Nephron (organoid): ENCODE measurements at regions not wholly inside any gene's neighbourhood (a gene's known extent, or its start where the extent isn't known, plus 50 kb on each side); places are given as distances from the start of the nearest gene placed in this dataset.

Experiments
- H3K27ac Mint-ChIP-seq, 3 experiments: 2 replicates each; pipeline ENCODE4 v1.8.0; 2020; ENCODE audit warnings: mixed read lengths in 3 of 3, mild to moderate bottlenecking in 2 of 3, moderate library complexity in 1 of 3
- H3K27me3 Mint-ChIP-seq: 2 replicates; pipeline ENCODE4 v1.8.0; 2021; ENCODE audit warnings: low read depth, mild to moderate bottlenecking, moderate library complexity, mixed read lengths
- H3K36me3 Mint-ChIP-seq: 2 replicates; pipeline ENCODE4 v1.8.0; 2020; ENCODE audit warnings: low read depth, mixed read lengths
- H3K4me1 Mint-ChIP-seq: 2 replicates; pipeline ENCODE4 v1.8.0; 2020; ENCODE audit warnings: mixed read lengths
- H3K4me3 Mint-ChIP-seq, 3 experiments: 2 replicates each; pipeline ENCODE4 v1.8.0; 2020; ENCODE audit warnings: mild to moderate bottlenecking in 3 of 3, mixed read lengths in 3 of 3, moderate library complexity in 2 of 3
- H3K9me3 Mint-ChIP-seq: 2 replicates; pipeline ENCODE4 v1.8.0; 2020; ENCODE audit warnings: mixed read lengths
- TF ChIP-seq, protein P1 (sequence below), 3 experiments: fragments of 200-600 bp; sonication (generic); IDR thresholded peaks; one replicate each; pipeline ENCODE4 v1.5.0; 2021; ENCODE audit warnings: antibody characterized with exemption in 3 of 3; ENCODE audit not compliant: unreplicated experiment in 3 of 3

- TF ChIP-seq, protein P1, sequence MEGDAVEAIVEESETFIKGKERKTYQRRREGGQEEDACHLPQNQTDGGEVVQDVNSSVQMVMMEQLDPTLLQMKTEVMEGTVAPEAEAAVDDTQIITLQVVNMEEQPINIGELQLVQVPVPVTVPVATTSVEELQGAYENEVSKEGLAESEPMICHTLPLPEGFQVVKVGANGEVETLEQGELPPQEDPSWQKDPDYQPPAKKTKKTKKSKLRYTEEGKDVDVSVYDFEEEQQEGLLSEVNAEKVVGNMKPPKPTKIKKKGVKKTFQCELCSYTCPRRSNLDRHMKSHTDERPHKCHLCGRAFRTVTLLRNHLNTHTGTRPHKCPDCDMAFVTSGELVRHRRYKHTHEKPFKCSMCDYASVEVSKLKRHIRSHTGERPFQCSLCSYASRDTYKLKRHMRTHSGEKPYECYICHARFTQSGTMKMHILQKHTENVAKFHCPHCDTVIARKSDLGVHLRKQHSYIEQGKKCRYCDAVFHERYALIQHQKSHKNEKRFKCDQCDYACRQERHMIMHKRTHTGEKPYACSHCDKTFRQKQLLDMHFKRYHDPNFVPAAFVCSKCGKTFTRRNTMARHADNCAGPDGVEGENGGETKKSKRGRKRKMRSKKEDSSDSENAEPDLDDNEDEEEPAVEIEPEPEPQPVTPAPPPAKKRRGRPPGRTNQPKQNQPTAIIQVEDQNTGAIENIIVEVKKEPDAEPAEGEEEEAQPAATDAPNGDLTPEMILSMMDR (IDR thresholded peaks at IDR 0.05; ENCODE audit: unreplicated experiment in 3 of 3), result no peak
- Mint-ChIP-seq H3K4me3 (no peak overlapping the region), H3K9me3 (no peaks in the 10 kb centered on the region), H3K27ac (no peak overlapping the region), H3K27me3 (peaks cover 48% of the 10 kb centered on the region), H3K4me1 (no peaks in the 10 kb centered on the region), H3K36me3 (no peaks in the 10 kb centered on the region)
Observed at GRCh38 chr17:34726536-34727384, 147.4 kb downstream of the TMEM132E start.

GRCh38 chr17:34725725-34726124, 146.3 kb downstream of the TMEM132E start:
- no peaks in the 10 kb centered on the region for H3K36me3 Mint-ChIP-seq
- H3K9me3 Mint-ChIP-seq, result no peaks in the 10 kb centered on the region
- TF ChIP-seq, protein P1 (IDR thresholded peaks at IDR 0.05; ENCODE audit: unreplicated experiment in 3 of 3), result no peak
- H3K4me3 Mint-ChIP-seq, result no peak overlapping the region
- no peak overlapping the region for H3K27ac Mint-ChIP-seq
- peaks cover 51% of the 10 kb centered on the region for H3K27me3 Mint-ChIP-seq
- H3K4me1 Mint-ChIP-seq, result no peaks in the 10 kb centered on the region

GRCh38 chr17:34725008-34725407, 145.6 kb downstream of the TMEM132E start:
- Mint-ChIP-seq H3K27ac (no peak overlapping the region), H3K9me3 (no peaks in the 10 kb centered on the region), H3K4me3 (no peak overlapping the region), H3K36me3 (no peaks in the 10 kb centered on the region), H3K4me1 (no peaks in the 10 kb centered on the region), H3K27me3 (peaks cover 47% of the 10 kb centered on the region)
- TF ChIP-seq, protein P1 (IDR thresholded peaks at IDR 0.05; ENCODE audit: unreplicated experiment in 3 of 3), result no peak

DNA sequence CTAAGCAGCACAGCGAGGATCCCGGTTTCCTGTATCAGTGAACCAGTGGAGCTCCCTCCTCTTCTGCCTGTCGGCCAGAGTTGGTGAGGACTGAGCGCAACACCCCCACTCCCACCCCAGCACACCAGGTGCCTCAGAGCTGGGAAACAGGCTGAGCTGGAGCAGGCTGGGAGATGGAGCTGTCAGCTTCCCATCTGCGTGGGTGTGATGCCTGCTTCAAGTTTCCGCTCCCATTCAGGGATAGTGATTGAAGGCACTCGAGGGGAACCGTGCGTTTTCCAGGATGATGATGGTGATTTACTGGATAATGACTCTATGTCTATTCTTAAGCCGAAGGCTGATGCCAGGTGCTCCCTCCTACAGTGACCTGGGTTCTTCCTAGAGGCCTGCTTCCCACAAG, 144.5 kb downstream of the TMEM132E start:
- Mint-ChIP-seq H3K27me3 (peaks cover 45% of the 10 kb centered on the region), H3K9me3 (no peaks in the 10 kb centered on the region)
- TF ChIP-seq, protein P1 (IDR thresholded peaks at IDR 0.05; ENCODE audit: unreplicated experiment in 3 of 3), result no peak

GRCh38 chr17:34721326-34721725, 141.9 kb downstream of the TMEM132E start:
- Mint-ChIP-seq H3K27ac (no peak overlapping the region), H3K4me3 (no peak overlapping the region), H3K36me3 (no peaks in the 10 kb centered on the region), H3K4me1 (no peaks in the 10 kb centered on the region), H3K9me3 (no peaks in the 10 kb centered on the region), H3K27me3 (peaks cover 43% of the 10 kb centered on the region)
- TF ChIP-seq, protein P1 (IDR thresholded peaks at IDR 0.05; ENCODE audit: unreplicated experiment in 3 of 3), result no peak

More for the DNA sequence above, 144.5 kb downstream of the TMEM132E start:
- Mint-ChIP-seq H3K4me3 (no peak overlapping the region), H3K4me1 (no peaks in the 10 kb centered on the region), H3K36me3 (no peaks in the 10 kb centered on the region), H3K27ac (no peak overlapping the region)

GRCh38 chr17:34720760-34721159, 141.4 kb downstream of the TMEM132E start:
- no peaks in the 10 kb centered on the region for H3K4me1 Mint-ChIP-seq
- no peaks in the 10 kb centered on the region for H3K9me3 Mint-ChIP-seq
- no peak overlapping the region for H3K4me3 Mint-ChIP-seq
- H3K27me3 Mint-ChIP-seq, result peaks cover 39% of the 10 kb centered on the region
- H3K27ac Mint-ChIP-seq, result no peak overlapping the region
- no peaks in the 10 kb centered on the region for H3K36me3 Mint-ChIP-seq
- TF ChIP-seq, protein P1 (IDR thresholded peaks at IDR 0.05; ENCODE audit: unreplicated experiment in 3 of 3), result no peak
